Left cardiac atrium (tissue), 4 donors: ENCODE measurements at regions not wholly inside any gene's neighbourhood (a gene's known extent, or its start where the extent isn't known, plus 50 kb on each side); places are given as distances from the start of the nearest gene placed in this dataset.

Experiments
- ATAC-seq, 2 donors: fragments of 200-7000 bp; cut with Tn5 transposase; one replicate each; pipeline ENCODE4 v1.9.1; 2020; ENCODE audit warnings: mild to moderate bottlenecking in 2 of 2, moderate library complexity in 2 of 2
- DNase-seq: peaks from one replicate; pipeline ENCODE4 v3.0.0-alpha.2; 2020
- intact Hi-C, 2 donors: fragments of 100-400 bp; cut with DNase I; formaldehyde crosslinking; loops; one replicate each; pipeline versions ENCODE4 v1.14.1 to v1.15.1; 2022 to 2023
- donor health status: DM: no; HTN: yes; CAD: no.
- donor health status: DM: no; HTN: yes; CAD: no; lungs with severe emphysema.
- donor health status: DM: yes; HTN: yes; CAD: no.
- donor health status: Dilated cardiomyopathy.

DNA sequence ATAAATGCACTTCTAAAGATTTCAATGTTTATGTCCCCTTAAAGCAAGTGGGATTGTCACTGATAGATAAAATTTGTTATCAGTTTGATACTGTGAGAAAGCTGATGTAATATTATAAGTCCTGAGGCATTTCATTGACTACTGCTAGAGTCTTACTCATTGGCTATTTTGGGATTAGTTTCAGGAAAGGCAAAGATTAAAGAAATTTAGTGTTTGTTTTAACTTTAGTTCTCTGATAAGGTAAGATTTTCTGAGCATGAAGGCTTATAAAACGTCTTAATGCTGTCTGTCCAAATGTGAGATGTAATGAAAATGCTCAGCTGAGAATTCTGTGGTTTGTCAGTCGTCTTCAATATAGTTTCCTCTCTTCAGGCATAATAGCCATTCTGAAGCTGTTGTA lies 886.4 kb upstream of the CDH2 start:
- intact Hi-C loops, result no loop called here
- no peak for DNase-seq
- ATAC-seq, result no peak

- ATAC-seq (no peak), DNase-seq (no peak)
- intact Hi-C loops, result no loop called here
Observed at GRCh38 chr18:29062921-29063320, 886.0 kb upstream of the CDH2 start.

- DNase-seq (no peak), ATAC-seq (no peak)
- intact Hi-C loops, result no loop called here
Observed at GRCh38 chr18:29060349-29060748, 883.4 kb upstream of the CDH2 start.

DNA sequence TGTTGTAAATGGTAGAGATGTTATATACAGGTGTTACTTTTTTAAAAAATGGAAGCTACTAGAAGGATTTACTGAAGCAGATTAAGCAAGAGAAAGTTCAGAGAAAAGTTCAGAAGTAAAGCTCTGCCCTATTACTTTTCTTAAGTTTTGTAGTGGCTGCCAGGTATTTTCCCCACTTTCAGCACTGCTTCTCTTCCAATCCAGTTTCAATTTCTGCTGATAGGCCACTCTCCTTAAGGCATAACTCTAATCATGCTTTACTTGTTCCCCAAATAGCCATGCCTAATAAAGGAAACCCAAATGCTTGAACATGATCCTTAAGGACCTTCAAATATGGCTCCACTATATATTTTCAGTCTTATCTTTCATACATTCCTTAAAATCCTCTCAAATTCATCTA lies 880.8 kb upstream of the CDH2 start:
- ATAC-seq (no peak), DNase-seq (no peak)
- intact Hi-C loops, result no loop called here

GRCh38 chr18:29056800-29057199 lies 879.9 kb upstream of the CDH2 start:
- DNase-seq (no peak), ATAC-seq (no peak)
- intact Hi-C loops, result no loop called here

DNA sequence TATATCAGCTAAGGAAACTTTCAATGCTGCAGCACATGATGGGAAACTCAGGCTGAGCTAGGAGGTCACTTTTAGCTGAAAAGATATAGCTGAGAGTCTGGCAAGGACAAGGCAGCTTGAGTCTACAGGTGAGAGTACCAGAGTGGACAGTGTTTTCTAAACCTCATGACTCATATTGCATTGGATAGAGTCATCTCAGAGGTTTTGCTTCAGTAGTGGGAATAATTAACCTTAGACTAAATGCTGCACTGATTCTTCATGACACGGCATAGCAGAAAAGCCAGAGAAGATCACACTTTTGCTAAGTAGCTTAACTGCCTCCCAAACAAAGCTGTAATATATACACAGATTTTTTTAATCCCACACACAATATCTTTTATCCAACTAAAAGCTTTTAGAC lies 865.0 kb upstream of the CDH2 start:
- no peak for ATAC-seq
- intact Hi-C loops, result no loop called here
- DNase-seq, result no peak

DNA sequence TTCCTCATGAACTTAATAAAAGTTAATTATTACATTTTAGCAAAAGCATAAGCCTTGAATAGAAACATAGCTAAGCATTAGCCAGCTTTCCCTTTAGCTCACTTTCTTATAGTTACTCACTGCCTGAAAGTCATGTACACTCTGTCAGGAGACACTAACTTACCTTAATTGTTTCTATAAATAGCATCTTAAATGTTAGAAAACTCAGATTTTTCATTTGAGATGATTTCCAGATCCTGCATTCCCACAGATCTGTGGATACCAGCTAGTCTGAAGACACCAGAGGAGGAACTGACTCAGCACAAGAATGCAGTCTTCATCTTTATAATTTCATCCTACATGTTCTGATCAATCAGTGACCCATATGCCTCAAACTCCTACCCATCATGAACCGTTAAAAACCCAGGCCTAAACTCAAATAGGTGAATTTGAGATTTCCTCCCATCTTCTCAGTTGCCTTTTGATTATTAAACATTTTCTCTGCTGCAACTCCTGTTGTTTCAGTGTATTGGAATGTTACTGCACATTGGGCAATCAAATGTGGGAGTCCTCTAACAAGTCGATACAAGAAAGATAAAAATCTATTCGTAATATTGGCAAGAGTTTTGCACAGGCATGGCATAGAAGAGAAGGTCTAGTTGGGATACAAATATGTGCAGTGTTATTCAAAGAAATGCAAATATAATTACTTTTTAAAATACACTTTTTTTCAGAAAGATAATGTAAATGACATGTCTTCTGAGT lies 857.4 kb upstream of the CDH2 start:
- DNase-seq (no peak), ATAC-seq (no peak)
- intact Hi-C loops, result no loop called here

DNA sequence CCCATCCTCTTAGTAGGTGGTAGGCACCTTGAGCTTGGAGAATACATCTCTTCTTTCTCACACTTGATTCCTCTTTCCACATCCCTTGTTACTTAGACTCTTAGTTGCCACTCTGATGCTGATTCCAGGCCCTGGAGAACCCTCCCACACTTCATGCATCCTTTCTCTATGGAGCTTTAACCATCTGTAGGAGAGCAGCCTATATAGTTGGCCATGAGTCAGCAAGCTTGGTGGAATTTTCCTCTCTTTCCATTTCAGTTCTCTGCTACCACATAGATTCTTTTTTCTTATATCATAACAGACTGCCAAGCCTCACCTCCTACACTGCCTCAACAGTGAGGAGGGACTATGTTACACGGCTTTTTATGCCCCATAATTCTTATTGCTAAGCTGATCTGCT lies 851.6 kb upstream of the CDH2 start:
- intact Hi-C loops, result no loop called here
- DNase-seq (no peak), ATAC-seq (no peak)

- no peak for ATAC-seq
- DNase-seq, result no peak
- intact Hi-C loops, result no loop called here
Observed at GRCh38 chr18:29018976-29019375, 842.0 kb upstream of the CDH2 start.

- intact Hi-C loops, result no loop called here
- ATAC-seq, result no peak
- DNase-seq, result no peak
Observed at GRCh38 chr18:29012883-29013465, 836.0 kb upstream of the CDH2 start.

GRCh38 chr18:29012364-29012763 lies 835.4 kb upstream of the CDH2 start:
- ATAC-seq, result no peak
- intact Hi-C loops, result no loop called here
- no peak for DNase-seq

- ATAC-seq (no peak), DNase-seq (no peak)
- intact Hi-C loops, result no loop called here
Observed at GRCh38 chr18:29009250-29009803, 832.4 kb upstream of the CDH2 start.

DNA sequence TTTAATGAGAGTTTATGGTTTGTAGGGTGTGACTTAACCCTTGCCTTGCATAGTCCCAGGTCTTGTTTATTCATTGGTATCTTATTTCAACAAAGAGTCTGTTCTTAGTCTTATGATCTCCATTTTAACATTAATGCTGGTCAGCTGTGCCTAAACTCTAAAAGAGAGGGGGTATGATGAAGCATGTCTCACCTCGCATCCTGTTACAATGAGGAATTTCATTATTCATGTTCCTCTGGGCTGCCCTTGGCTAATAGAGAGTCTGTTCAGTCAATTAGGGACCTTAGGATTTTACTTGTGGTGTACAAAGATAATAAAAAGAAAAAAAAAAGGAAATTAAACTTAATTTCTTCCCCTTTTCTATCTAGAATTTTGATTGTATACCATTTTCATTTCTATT lies 831.9 kb upstream of the CDH2 start:
- ATAC-seq, result no peak
- intact Hi-C loops, result no loop called here
- DNase-seq, result no peak

- DNase-seq, result no peak
- no peak for ATAC-seq
- intact Hi-C loops, result no loop called here
Observed at GRCh38 chr18:29007986-29008654, 831.2 kb upstream of the CDH2 start.

- intact Hi-C loops, result no loop called here
- DNase-seq (no peak), ATAC-seq (no peak)
Observed at GRCh38 chr18:29004921-29005320, 828.0 kb upstream of the CDH2 start.

- DNase-seq (no peak), ATAC-seq (no peak)
- intact Hi-C loops, result no loop called here
Observed at GRCh38 chr18:29003194-29003593, 826.3 kb upstream of the CDH2 start.

DNA sequence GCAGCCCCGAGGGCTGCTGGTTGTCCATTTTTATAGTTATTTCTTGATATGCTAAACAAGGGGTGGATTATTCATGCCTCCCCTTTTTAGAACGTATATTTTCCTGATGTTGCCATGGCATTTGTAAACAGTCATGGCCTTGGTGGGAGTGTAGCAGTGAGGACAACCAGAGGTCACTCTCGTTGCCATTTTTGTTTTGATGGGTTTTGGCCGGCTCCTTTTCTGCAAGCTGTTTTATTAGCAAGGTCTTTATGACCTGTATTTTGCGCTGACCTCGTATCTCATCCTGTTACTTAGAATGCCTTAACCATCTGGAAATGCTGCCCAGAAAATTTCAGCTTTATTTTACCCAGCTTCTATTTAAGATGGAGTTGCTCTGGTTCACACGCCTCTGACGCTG lies 825.8 kb upstream of the CDH2 start:
- DNase-seq, result no peak
- ATAC-seq, result no peak

GRCh38 chr18:28999726-29000125 lies 822.8 kb upstream of the CDH2 start:
- DNase-seq (no peak), ATAC-seq (no peak)
- intact Hi-C loops, result no loop called here

More for the DNA sequence above, 825.8 kb upstream of the CDH2 start:
- intact Hi-C loops, result no loop called here

- intact Hi-C loops, result no loop called here
- DNase-seq, result no peak
- ATAC-seq, result no peak
Observed at GRCh38 chr18:28995319-28995718, 818.4 kb upstream of the CDH2 start.

- no peak for ATAC-seq
- DNase-seq, result no peak
- intact Hi-C loops, result no loop called here
Observed at GRCh38 chr18:28984731-28985130, 807.8 kb upstream of the CDH2 start.

DNA sequence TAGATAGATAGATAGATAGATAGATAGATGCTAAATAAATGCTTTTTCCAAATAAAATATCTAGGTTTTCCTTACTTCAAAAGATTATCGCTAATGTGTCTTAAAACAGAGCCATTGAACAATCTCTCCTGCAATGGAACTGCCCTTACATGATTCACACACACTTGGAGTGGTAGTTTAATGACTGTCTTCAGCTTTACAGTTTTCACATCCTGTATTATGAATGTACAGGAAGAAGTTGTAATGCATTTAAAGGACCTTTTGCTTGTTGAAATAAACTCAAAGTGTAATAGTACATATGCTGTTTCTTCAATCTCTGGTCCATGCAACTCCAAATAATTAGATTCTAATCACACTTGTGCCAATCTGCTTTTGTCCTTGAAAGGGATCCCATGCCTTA lies 797.6 kb upstream of the CDH2 start:
- no peak for ATAC-seq
- intact Hi-C loops, result no loop called here
- no peak for DNase-seq
